ENCODE measurements at regions not wholly inside any gene's neighbourhood (a gene's known extent, or its start where the extent isn't known, plus 50 kb on each side); places are given as distances from the start of the nearest gene placed in this dataset.

DNA sequence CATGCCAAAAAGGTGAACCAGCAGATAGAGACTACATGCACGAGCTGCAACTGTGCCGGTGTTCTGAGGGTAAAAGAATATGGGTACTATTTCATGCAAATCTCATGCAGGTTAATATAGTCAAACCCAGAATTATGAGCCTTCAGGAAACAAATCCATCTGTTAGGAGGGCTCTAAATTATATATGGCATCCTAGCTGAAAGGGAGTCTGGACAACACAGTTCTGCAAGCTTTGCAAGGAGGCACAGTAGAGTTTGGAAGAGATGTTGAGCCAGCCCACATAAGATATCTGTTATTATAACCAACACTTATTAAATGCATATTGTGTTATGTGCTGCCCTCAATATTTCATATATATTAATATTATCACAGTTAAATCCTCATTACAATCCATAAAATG lies 50.5 kb upstream of the PALMD start:
- Histone ChIP-seq H3K4me3 (ENCODE audit: low read depth, low read length) (no peak overlapping the region), H3K27ac (ENCODE audit: low read depth) (no peak overlapping the region), H3K36me3 (ENCODE audit: insufficient read depth) (no peaks in the 10 kb centered on the region), H3K4me1 (ENCODE audit: insufficient read depth) (no peaks in the 10 kb centered on the region)
- 42% methylated on average over 2 of the region's 2 CpGs for WGBS
- no peak for DNase-seq (ENCODE audit: extremely low spot score)
